ENCODE measurements at regions not wholly inside any gene's neighbourhood (a gene's known extent, or its start where the extent isn't known, plus 50 kb on each side); places are given as distances from the start of the nearest gene placed in this dataset.
A peak's percentile ranks its signal among the peaks of the same experiment; 100 is the strongest.

GRCh38 chr9:110058304-110058953 lies 149.5 kb downstream of the C9orf152 start:
- Histone ChIP-seq H3K27ac (no peak overlapping the region), H3K4me1 (peaks cover 26% of the 10 kb centered on the region), H3K27me3 (ENCODE audit: low read depth) (no peaks in the 10 kb centered on the region), H3K4me3 (no peak overlapping the region), H3K36me3 (no peaks in the 10 kb centered on the region), H3K9me3 (no peaks in the 10 kb centered on the region)
- DNase-seq = no peak
- peak; percentile 81 to 83 for ATAC-seq
- TF ChIP-seq CTCF (IDR thresholded peaks at IDR 0.05) = peak; percentile 50
- intact Hi-C loops (cut with DNase I) = no loop called here

GRCh38 chr9:110059461-110059860 lies 148.5 kb downstream of the C9orf152 start:
- no peak overlapping the region for H3K4me3 ChIP-seq
- ATAC-seq (no peak), DNase-seq (no peak)
- H3K27me3 ChIP-seq (ENCODE audit: low read depth) = no peaks in the 10 kb centered on the region
- H3K27ac ChIP-seq = no peak overlapping the region
- no peaks in the 10 kb centered on the region for H3K9me3 ChIP-seq
- no peaks in the 10 kb centered on the region for H3K36me3 ChIP-seq
- H3K4me1 ChIP-seq = peaks cover 34% of the 10 kb centered on the region
- intact Hi-C loops (cut with DNase I) = no loop called here
- no peak for TF ChIP-seq CTCF (IDR thresholded peaks at IDR 0.05)

- no peak overlapping the region for H3K27ac ChIP-seq
- intact Hi-C loops (cut with DNase I) = no loop called here
- peak in 1 of 2 donors; percentile 18 for ATAC-seq
These were observed 143.2 kb downstream of the C9orf152 start for GRCh38 chr9:110064803-110065202.

GRCh38 chr9:110065532-110065931 lies 142.4 kb downstream of the C9orf152 start:
- Histone ChIP-seq H3K27ac (no peak overlapping the region), H3K9me3 (no peaks in the 10 kb centered on the region), H3K27me3 (ENCODE audit: low read depth) (no peaks in the 10 kb centered on the region), H3K4me1 (peaks cover 68% of the 10 kb centered on the region), H3K4me3 (no peak overlapping the region), H3K36me3 (no peaks in the 10 kb centered on the region)
- DNase-seq = no peak
- no peak for TF ChIP-seq CTCF (IDR thresholded peaks at IDR 0.05)
- intact Hi-C loops (cut with DNase I) = no loop called here
- peak; percentile 33 to 55 for ATAC-seq

More at GRCh38 chr9:110064803-110065202, 143.2 kb downstream of the C9orf152 start:
- H3K9me3 ChIP-seq = no peaks in the 10 kb centered on the region
- H3K4me3 ChIP-seq = no peak overlapping the region
- TF ChIP-seq CTCF (IDR thresholded peaks at IDR 0.05) = no peak
- H3K36me3 ChIP-seq = no peaks in the 10 kb centered on the region
- H3K4me1 ChIP-seq = peaks cover 65% of the 10 kb centered on the region
- H3K27me3 ChIP-seq (ENCODE audit: low read depth) = no peaks in the 10 kb centered on the region
- no peak for DNase-seq

GRCh38 chr9:110066929-110067716 lies 140.8 kb downstream of the C9orf152 start:
- peaks cover 68% of the 10 kb centered on the region for H3K4me1 ChIP-seq
- H3K36me3 ChIP-seq = no peaks in the 10 kb centered on the region
- no peak for DNase-seq
- TF ChIP-seq CTCF (IDR thresholded peaks at IDR 0.05) = no peak
- no peak for ATAC-seq
- no peaks in the 10 kb centered on the region for H3K9me3 ChIP-seq
- H3K27ac ChIP-seq = no peak overlapping the region
- intact Hi-C loops (cut with DNase I) = no loop called here
- H3K4me3 ChIP-seq = no peak overlapping the region
- H3K27me3 ChIP-seq (ENCODE audit: low read depth) = no peaks in the 10 kb centered on the region
